Cardiac muscle cell (in vitro differentiated cells and primary cell): ENCODE measurements at regions not wholly inside any gene's neighbourhood (a gene's known extent, or its start where the extent isn't known, plus 50 kb on each side); places are given as distances from the start of the nearest gene placed in this dataset.

ENCODE experiments used
- DNase-seq, 2 donors: peaks; one replicate each; pipeline versions ENCODE4 v3.0.0 to v3.0.0-alpha.2; 2010 to 2017; ENCODE audit warnings: low read depth in 1 of 2, low spot score in 1 of 2
- H3K27ac ChIP-seq: fragments of 200-600 bp; sonication (generic); 2 replicates; pipeline ENCODE4 v1.5.1; 2016
- H3K27me3 ChIP-seq: fragments of 200-600 bp; sonication (generic); 2 replicates; pipeline ENCODE4 v1.6.0; 2016; ENCODE audit warnings: control low read depth
- H3K36me3 ChIP-seq: fragments of 200-600 bp; sonication (generic); 2 replicates; pipeline ENCODE4 v1.5.1; 2016; ENCODE audit warnings: control low read depth
- H3K4me1 ChIP-seq: fragments of 200-600 bp; sonication (generic); 2 replicates; pipeline ENCODE4 v1.8.1; 2017; ENCODE audit warnings: low read depth, mild to moderate bottlenecking, mixed run types
- H3K4me3 ChIP-seq: fragments of 200-600 bp; sonication (generic); 2 replicates; pipeline ENCODE4 v1.5.1; 2016; ENCODE audit warnings: mild to moderate bottlenecking
- H3K9me3 ChIP-seq: fragments of 200-600 bp; sonication (generic); 2 replicates; pipeline ENCODE4 v1.5.1; 2017; ENCODE audit warnings: low read depth, mild to moderate bottlenecking, control low read depth
- CTCF ChIP-seq: IDR thresholded peaks from 2 replicates; pipeline ENCODE4 v1.5.1; 2012; ENCODE audit warnings: low read depth, mild to moderate bottlenecking, low read length

GRCh38 chr14:49456589-49456988 lies 129.6 kb downstream of the RPS29 start:
- Histone ChIP-seq H3K27me3 (no peaks in the 10 kb centered on the region), H3K4me3 (no peak overlapping the region), H3K4me1 (no peaks in the 10 kb centered on the region), H3K36me3 (no peaks in the 10 kb centered on the region), H3K27ac (no peak overlapping the region), H3K9me3 (no peaks in the 10 kb centered on the region)
- TF ChIP-seq CTCF, result no peak
- DNase-seq, result no peak

- H3K27ac ChIP-seq, result no peak overlapping the region
- no peak for DNase-seq
- TF ChIP-seq CTCF, result no peak
- H3K27me3 ChIP-seq, result no peaks in the 10 kb centered on the region
- no peaks in the 10 kb centered on the region for H3K36me3 ChIP-seq
- no peaks in the 10 kb centered on the region for H3K9me3 ChIP-seq
- no peak overlapping the region for H3K4me3 ChIP-seq
- H3K4me1 ChIP-seq, result no peaks in the 10 kb centered on the region
Observed at GRCh38 chr14:49451938-49452337, 134.2 kb downstream of the RPS29 start.

GRCh38 chr14:49449749-49450148 lies 136.4 kb downstream of the RPS29 start:
- no peaks in the 10 kb centered on the region for H3K9me3 ChIP-seq
- H3K4me1 ChIP-seq, result no peaks in the 10 kb centered on the region
- H3K27me3 ChIP-seq, result no peaks in the 10 kb centered on the region
- H3K4me3 ChIP-seq, result no peak overlapping the region
- no peak for TF ChIP-seq CTCF
- no peak for DNase-seq
- no peaks in the 10 kb centered on the region for H3K36me3 ChIP-seq
- H3K27ac ChIP-seq, result no peak overlapping the region

GRCh38 chr14:49447540-49448107 lies 138.6 kb downstream of the RPS29 start:
- Histone ChIP-seq H3K9me3 (no peaks in the 10 kb centered on the region), H3K4me1 (no peaks in the 10 kb centered on the region), H3K4me3 (no peak overlapping the region), H3K27me3 (no peaks in the 10 kb centered on the region), H3K36me3 (no peaks in the 10 kb centered on the region), H3K27ac (no peak overlapping the region)
- DNase-seq, result no peak
- no peak for TF ChIP-seq CTCF

GRCh38 chr14:49446801-49447200 lies 139.4 kb downstream of the RPS29 start:
- no peaks in the 10 kb centered on the region for H3K27me3 ChIP-seq
- no peaks in the 10 kb centered on the region for H3K36me3 ChIP-seq
- DNase-seq, result no peak

More at GRCh38 chr14:49446801-49447200, 139.4 kb downstream of the RPS29 start:
- H3K9me3 ChIP-seq, result no peaks in the 10 kb centered on the region
- no peaks in the 10 kb centered on the region for H3K4me1 ChIP-seq
- TF ChIP-seq CTCF, result no peak
- H3K27ac ChIP-seq, result no peak overlapping the region
- H3K4me3 ChIP-seq, result no peak overlapping the region
